ENCODE measurements at regions not wholly inside any gene's neighbourhood (a gene's known extent, or its start where the extent isn't known, plus 50 kb on each side); places are given as distances from the start of the nearest gene placed in this dataset.
A peak's percentile ranks its signal among the peaks of the same experiment; 100 is the strongest.

- dilution Hi-C loops (cut with MboI; ENCODE audit: extremely low pct_ligation_motif_present, low sequenced_read_pairs), result no loop called here
These were observed 215.3 kb downstream of the TLR4 start for GRCh38 chr9:117919538-117919937.

GRCh38 chr9:117926031-117926658 lies 221.9 kb downstream of the TLR4 start:
- TF ChIP-seq EZH2 (IDR thresholded peaks at IDR 0.05; ENCODE audit: low read length), result no peak
- no peak for TF ChIP-seq CTCF (optimal IDR thresholded peaks at IDR 0.05 in 1 of 3, IDR thresholded peaks at IDR 0.05 in 1 of 3, conservative IDR thresholded peaks at IDR 0.05 in 1 of 3; ENCODE audit: extremely low read depth in 1 of 3, insufficient read depth in 2 of 3, low read length in 3 of 3)
- no peak for FAIRE-seq

More at GRCh38 chr9:117919538-117919937, 215.3 kb downstream of the TLR4 start:
- DNase-seq (ENCODE audit: low read depth, low spot score) (no peak), FAIRE-seq (no peak)
- Histone ChIP-seq H2AFZ (ENCODE audit: control insufficient read depth, low read length) (no peak overlapping the region), H3K36me3 (ENCODE audit: control insufficient read depth in 2 of 2, extremely low read depth in 1 of 2, insufficient read depth in 2 of 2, low read length in 2 of 2) (no peaks in the 10 kb centered on the region), H3K9me1 (ENCODE audit: control insufficient read depth, extremely low read depth, insufficient read depth, low read length) (no peaks in the 10 kb centered on the region), H3K9me3 (ENCODE audit: control insufficient read depth, low read depth, low read length) (no peaks in the 10 kb centered on the region), H4K20me1 (ENCODE audit: control insufficient read depth, extremely low read depth, insufficient read depth, low read length) (no peaks in the 10 kb centered on the region), H3K4me2 (ENCODE audit: control insufficient read depth, extremely low read depth, insufficient read depth, low read depth, low read length) (no peak overlapping the region), H3K79me2 (ENCODE audit: control insufficient read depth, insufficient read depth, low read length) (no peaks in the 10 kb centered on the region), H3K27ac (ENCODE audit: control insufficient read depth, insufficient read depth, low read length) (no peak overlapping the region), H3K4me1 (ENCODE audit: control insufficient read depth, extremely low read depth, insufficient read depth, low read length) (no peaks in the 10 kb centered on the region), H3K27me3 (ENCODE audit: control insufficient read depth, extremely low read depth, insufficient read depth, low read length) (no peaks in the 10 kb centered on the region), H3K9ac (ENCODE audit: control insufficient read depth, extremely low read depth, insufficient read depth, low read length) (no peak overlapping the region), H3K4me3 (ENCODE audit: control insufficient read depth in 2 of 3, extremely low read depth in 1 of 3, insufficient read depth in 2 of 3, low read depth in 1 of 3, low read length in 3 of 3) (no peak overlapping the region)
- TF ChIP-seq EZH2 (IDR thresholded peaks at IDR 0.05; ENCODE audit: low read length), result no peak

GRCh38 chr9:117927354-117927753 lies 223.2 kb downstream of the TLR4 start:
- H4K20me1 ChIP-seq (ENCODE audit: control insufficient read depth, extremely low read depth, insufficient read depth, low read length), result no peaks in the 10 kb centered on the region
- dilution Hi-C loops (cut with MboI; ENCODE audit: extremely low pct_ligation_motif_present, low sequenced_read_pairs), result no loop called here
- no peak overlapping the region for H3K4me2 ChIP-seq (ENCODE audit: control insufficient read depth, extremely low read depth, insufficient read depth, low read depth, low read length)
- H3K9me3 ChIP-seq (ENCODE audit: control insufficient read depth, low read depth, low read length), result no peaks in the 10 kb centered on the region
- H3K79me2 ChIP-seq (ENCODE audit: control insufficient read depth, insufficient read depth, low read length), result no peaks in the 10 kb centered on the region
- H2AFZ ChIP-seq (ENCODE audit: control insufficient read depth, low read length), result no peak overlapping the region
- no peak for DNase-seq (ENCODE audit: low read depth, low spot score)
- no peaks in the 10 kb centered on the region for H3K27me3 ChIP-seq (ENCODE audit: control insufficient read depth, extremely low read depth, insufficient read depth, low read length)
- TF ChIP-seq EZH2 (IDR thresholded peaks at IDR 0.05; ENCODE audit: low read length), result no peak
- TF ChIP-seq CTCF (optimal IDR thresholded peaks at IDR 0.05 in 1 of 3, IDR thresholded peaks at IDR 0.05 in 1 of 3, conservative IDR thresholded peaks at IDR 0.05 in 1 of 3; ENCODE audit: extremely low read depth in 1 of 3, insufficient read depth in 2 of 3, low read length in 3 of 3), result peak in 1 of 3 experiments; percentile 9
- H3K9ac ChIP-seq (ENCODE audit: control insufficient read depth, extremely low read depth, insufficient read depth, low read length), result no peak overlapping the region
- no peak overlapping the region for H3K4me3 ChIP-seq (ENCODE audit: control insufficient read depth in 2 of 3, extremely low read depth in 1 of 3, insufficient read depth in 2 of 3, low read depth in 1 of 3, low read length in 3 of 3)
- H3K9me1 ChIP-seq (ENCODE audit: control insufficient read depth, extremely low read depth, insufficient read depth, low read length), result no peaks in the 10 kb centered on the region
- no peaks in the 10 kb centered on the region for H3K4me1 ChIP-seq (ENCODE audit: control insufficient read depth, extremely low read depth, insufficient read depth, low read length)
- H3K36me3 ChIP-seq (ENCODE audit: control insufficient read depth in 2 of 2, extremely low read depth in 1 of 2, insufficient read depth in 2 of 2, low read length in 2 of 2), result no peaks in the 10 kb centered on the region
- no peak for FAIRE-seq
- H3K27ac ChIP-seq (ENCODE audit: control insufficient read depth, insufficient read depth, low read length), result no peak overlapping the region

More at GRCh38 chr9:117926031-117926658, 221.9 kb downstream of the TLR4 start:
- Histone ChIP-seq H3K9ac (ENCODE audit: control insufficient read depth, extremely low read depth, insufficient read depth, low read length) (no peak overlapping the region), H3K36me3 (ENCODE audit: control insufficient read depth in 2 of 2, extremely low read depth in 1 of 2, insufficient read depth in 2 of 2, low read length in 2 of 2) (no peaks in the 10 kb centered on the region), H3K27me3 (ENCODE audit: control insufficient read depth, extremely low read depth, insufficient read depth, low read length) (no peaks in the 10 kb centered on the region), H2AFZ (ENCODE audit: control insufficient read depth, low read length) (no peak overlapping the region), H3K9me1 (ENCODE audit: control insufficient read depth, extremely low read depth, insufficient read depth, low read length) (no peaks in the 10 kb centered on the region), H3K79me2 (ENCODE audit: control insufficient read depth, insufficient read depth, low read length) (no peaks in the 10 kb centered on the region), H3K9me3 (ENCODE audit: control insufficient read depth, low read depth, low read length) (no peaks in the 10 kb centered on the region), H3K27ac (ENCODE audit: control insufficient read depth, insufficient read depth, low read length) (no peak overlapping the region), H3K4me1 (ENCODE audit: control insufficient read depth, extremely low read depth, insufficient read depth, low read length) (no peaks in the 10 kb centered on the region), H3K4me3 (ENCODE audit: control insufficient read depth in 2 of 3, extremely low read depth in 1 of 3, insufficient read depth in 2 of 3, low read depth in 1 of 3, low read length in 3 of 3) (no peak overlapping the region), H4K20me1 (ENCODE audit: control insufficient read depth, extremely low read depth, insufficient read depth, low read length) (no peaks in the 10 kb centered on the region), H3K4me2 (ENCODE audit: control insufficient read depth, extremely low read depth, insufficient read depth, low read depth, low read length) (no peak overlapping the region)
- dilution Hi-C loops (cut with MboI; ENCODE audit: extremely low pct_ligation_motif_present, low sequenced_read_pairs), result no loop called here
- no peak for DNase-seq (ENCODE audit: low read depth, low spot score)
